GM13976 (cell line): ENCODE measurements at regions not wholly inside any gene's neighbourhood (a gene's known extent, or its start where the extent isn't known, plus 50 kb on each side); places are given as distances from the start of the nearest gene placed in this dataset.

ENCODE experiments used
- DNase-seq: peaks from one replicate; pipeline ENCODE4 v3.0.0; 2012; ENCODE audit warnings: low spot score
- in situ Hi-C: fragments of 300-500 bp; cut with MboI; formaldehyde crosslinking; loops from one replicate; pipeline ENCODE4 v1.12.0; 2022; ENCODE audit warnings: low sequenced_read_pairs, mixed read lengths, inconsistent platforms; ENCODE audit not compliant: unreplicated experiment
- TF ChIP-seq, protein P1 (sequence below): IDR thresholded peaks from 2 replicates; pipeline ENCODE4 v1.5.1; 2012; ENCODE audit warnings: borderline replicate concordance, mild to moderate bottlenecking; ENCODE audit not compliant: insufficient read depth; ENCODE audit errors: extremely low read depth, missing control alignments, control extremely low read depth

DNA sequence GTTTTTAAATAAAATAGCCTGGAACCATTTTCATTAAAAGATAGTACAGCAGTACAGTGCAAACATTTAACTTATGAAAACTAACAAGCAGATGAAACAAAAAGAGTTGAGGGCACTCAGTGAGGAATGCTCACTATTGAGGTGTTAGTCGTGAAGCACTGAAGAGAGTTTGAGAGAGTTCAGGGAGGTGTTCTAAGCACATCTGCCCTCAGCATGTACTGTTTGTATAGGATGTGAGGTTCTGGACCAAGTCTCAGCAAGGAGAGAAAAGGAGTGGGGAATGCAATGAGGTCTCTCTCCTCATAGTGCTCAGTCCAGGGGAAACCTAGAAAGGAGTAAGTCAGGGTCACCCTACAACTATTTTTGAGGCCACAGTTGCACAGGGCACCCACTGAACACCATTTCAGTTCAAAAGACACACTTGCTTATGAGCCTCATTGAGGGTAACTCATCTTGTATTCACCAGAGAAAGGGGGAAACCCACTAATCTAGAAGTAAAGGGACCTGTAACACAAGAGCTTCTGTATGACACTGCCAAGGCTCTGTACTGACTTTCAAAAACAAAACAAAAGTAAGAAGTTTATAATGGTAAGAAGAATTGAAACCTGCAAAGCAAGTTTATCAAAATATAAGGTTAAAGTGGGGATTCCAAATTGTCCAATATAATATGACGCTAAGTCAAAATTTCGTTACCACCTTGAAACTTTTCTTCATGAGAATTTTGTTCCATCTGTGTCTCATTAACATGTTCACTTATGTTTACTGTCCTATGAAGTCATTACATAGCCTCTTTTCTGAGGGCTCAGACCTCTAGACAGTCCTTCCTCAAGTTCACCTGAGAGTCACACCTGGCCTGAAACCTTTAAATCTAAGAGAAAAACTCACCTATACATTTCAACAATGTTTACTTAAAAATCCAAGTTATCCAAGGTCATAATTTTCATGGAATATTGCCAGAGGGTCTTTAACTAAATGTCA is 275.3 kb downstream of the ETS1 start:
- no peak for DNase-seq
- in situ Hi-C loops = no loop called here
- TF ChIP-seq, protein P1, sequence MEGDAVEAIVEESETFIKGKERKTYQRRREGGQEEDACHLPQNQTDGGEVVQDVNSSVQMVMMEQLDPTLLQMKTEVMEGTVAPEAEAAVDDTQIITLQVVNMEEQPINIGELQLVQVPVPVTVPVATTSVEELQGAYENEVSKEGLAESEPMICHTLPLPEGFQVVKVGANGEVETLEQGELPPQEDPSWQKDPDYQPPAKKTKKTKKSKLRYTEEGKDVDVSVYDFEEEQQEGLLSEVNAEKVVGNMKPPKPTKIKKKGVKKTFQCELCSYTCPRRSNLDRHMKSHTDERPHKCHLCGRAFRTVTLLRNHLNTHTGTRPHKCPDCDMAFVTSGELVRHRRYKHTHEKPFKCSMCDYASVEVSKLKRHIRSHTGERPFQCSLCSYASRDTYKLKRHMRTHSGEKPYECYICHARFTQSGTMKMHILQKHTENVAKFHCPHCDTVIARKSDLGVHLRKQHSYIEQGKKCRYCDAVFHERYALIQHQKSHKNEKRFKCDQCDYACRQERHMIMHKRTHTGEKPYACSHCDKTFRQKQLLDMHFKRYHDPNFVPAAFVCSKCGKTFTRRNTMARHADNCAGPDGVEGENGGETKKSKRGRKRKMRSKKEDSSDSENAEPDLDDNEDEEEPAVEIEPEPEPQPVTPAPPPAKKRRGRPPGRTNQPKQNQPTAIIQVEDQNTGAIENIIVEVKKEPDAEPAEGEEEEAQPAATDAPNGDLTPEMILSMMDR = no peak

DNA sequence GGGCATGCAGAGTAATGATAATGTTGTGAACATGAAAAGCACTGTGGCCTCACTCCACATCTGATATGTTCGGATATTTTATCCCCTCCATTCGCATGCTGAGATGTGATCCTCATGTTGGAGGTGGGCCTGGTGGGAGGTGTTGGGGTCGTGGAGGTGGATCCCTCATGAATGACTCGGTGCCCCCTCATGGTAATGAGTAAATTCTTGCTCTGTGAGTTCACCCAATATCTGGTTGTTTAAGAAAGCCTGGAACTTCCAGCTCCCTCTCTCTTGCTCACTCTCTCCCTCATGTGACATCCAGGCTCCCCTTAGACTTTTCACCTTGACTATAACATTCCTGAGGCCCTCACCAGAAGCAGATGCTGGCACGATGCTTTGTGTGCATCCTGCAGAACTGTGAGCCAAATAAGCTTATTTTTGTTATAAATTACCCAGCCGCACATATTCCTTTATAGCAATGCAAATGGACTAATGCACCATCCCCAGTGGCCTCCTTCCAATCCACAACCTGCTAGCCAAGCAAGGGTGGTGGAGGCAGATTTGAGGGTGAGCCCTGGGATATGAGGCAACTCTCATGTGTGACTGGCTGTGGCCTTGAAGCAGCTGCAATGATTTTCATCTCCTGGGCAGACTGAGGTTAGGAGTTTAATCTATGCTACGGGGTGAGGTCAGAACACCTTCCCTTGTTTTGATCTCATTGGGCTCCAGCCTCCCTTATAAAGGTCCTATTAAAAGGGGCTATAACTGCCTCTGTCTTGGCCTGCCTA is 276.5 kb downstream of the ETS1 start:
- no peak for DNase-seq
- TF ChIP-seq, protein P1 = no peak
- in situ Hi-C loops = no loop called here

DNA sequence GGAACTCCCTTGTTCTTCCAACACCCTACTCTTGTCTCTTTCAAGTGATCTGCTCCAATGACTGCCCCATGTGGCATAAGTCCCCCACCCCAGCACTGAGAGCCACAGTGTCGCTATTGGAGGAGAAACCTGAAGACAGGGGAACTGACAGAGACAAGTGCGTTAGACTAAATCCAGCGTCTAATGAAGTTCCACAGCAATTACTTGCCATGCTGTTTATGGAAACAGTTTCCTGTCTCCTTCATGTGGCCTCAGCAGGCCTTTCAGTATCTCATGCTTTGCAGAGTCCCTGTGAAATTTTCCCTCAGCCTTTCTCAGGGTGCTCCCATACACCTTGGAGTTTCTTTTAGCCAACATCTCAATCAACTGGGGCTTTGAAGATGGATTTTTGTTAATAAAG is 277.4 kb downstream of the ETS1 start:
- TF ChIP-seq, protein P1 = no peak
- in situ Hi-C loops = no loop called here
- no peak for DNase-seq

DNA sequence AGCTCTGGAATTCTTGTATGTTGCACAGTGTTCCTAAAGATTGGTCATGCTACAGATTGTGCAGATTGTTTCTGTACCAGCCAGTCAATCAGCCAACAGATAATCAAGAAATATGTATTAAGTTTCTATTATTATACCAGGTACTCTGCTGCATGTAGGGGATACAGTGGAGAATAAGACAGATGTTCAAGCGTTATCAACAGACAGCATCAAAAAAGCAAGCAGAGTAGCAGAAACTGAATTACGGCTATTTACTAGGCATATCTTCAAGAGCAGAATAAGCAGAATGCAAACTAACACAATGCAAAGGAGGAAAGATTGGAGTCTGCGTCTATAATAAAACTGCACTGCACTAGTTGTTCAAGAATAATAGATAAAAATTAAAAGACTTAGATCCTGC is 278.6 kb downstream of the ETS1 start:
- in situ Hi-C loops = no loop called here
- DNase-seq = no peak
- TF ChIP-seq, protein P1 = no peak

DNA sequence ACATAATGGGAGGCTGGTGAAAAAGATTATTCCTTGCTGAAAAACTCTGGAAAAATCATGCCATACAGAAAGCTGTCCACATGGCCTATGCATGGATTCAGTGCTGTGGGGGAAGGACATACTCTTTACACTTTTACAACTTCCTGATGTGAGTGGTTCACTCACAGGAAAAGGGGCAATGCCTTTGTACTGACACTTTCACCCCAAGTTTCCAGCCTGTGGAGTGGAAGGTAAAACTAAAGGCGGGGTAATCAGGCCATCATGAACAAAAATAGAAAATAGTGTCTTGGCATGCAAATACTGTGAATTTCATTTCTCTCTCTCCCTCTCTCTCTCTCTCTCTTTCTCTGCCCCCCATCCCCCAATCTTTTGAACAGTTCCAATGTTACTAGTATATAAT is 281.8 kb downstream of the ETS1 start:
- DNase-seq = no peak
- in situ Hi-C loops = no loop called here
- TF ChIP-seq, protein P1 = no peak

DNA sequence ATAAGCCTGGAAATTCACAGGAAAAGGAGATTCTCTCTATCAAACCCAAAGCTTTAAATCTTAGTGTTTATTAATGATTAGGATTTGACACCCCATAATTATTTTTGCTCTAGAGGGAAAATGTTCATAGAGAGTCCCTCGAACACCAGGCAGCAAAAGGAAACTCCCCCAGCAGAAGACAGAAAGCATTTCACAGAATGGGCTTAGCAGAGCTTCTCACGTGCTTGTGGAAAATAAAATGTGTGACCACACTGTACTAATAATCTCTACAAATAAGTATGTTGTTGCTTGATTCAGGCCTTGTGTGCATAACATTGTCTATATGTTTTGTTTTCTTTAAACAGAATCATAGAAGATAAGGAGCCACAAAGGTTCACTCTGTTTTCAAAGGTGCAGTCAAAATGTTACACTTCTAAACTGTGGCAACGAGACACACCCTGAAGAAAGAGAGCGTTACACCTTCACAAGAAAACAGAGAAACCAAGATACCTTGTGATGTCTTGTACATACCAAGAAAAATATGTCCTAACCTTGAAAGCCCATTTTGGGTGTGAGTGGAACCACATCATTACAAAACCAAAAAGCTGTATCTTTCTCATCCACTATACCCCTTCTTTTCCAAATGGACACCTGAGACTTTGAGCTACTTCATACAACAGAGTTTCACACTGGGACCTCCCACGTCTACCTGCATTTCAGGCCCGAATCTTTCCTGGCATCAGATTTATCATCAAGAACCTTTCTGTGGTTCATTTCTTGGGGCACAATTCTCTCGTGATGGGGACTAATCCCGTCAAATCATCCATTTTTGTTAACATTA is 282.5 kb downstream of the ETS1 start:
- DNase-seq = no peak
- TF ChIP-seq, protein P1 = no peak
- in situ Hi-C loops = no loop called here
